ENCODE measurements at regions not wholly inside any gene's neighbourhood (a gene's known extent, or its start where the extent isn't known, plus 50 kb on each side); places are given as distances from the start of the nearest gene placed in this dataset.

GRCh38 chr18:44246001-44246400, 434.7 kb upstream of the SETBP1 start:
- intact Hi-C loops (cut with DNase I): no loop called here
- Histone ChIP-seq H3K27ac (replicated peaks in 1 of 4) (no peak overlapping the region), H3K4me1 (peaks cover 0 to 6% (median 0%) of the 10 kb centered on the region in 4 donors), H3K36me3 (no peaks in the 10 kb centered on the region), H3K4me3 (no peak overlapping the region), H3K27me3 (no peaks in the 10 kb centered on the region), H3K9me3 (no peaks in the 10 kb centered on the region)
- DNase-seq (ENCODE audit: extremely low spot score): no peak
- TF ChIP-seq POLR2A (IDR thresholded peaks at IDR 0.05; ENCODE audit: low read depth): no peak
- no peak for TF ChIP-seq POLR2AphosphoS5 (IDR thresholded peaks at IDR 0.05)
- no peak for TF ChIP-seq EP300 (IDR thresholded peaks at IDR 0.05)
- no peak for TF ChIP-seq CTCF (IDR thresholded peaks at IDR 0.05)
- 82% methylated on average over 2 of the region's 2 CpGs for WGBS

- Histone ChIP-seq H3K9me3 (peaks cover 0 to 11% (median 8%) of the 10 kb centered on the region in 4 donors), H3K27ac (replicated peaks in 1 of 4) (no peak overlapping the region), H3K27me3 (no peaks in the 10 kb centered on the region), H3K4me3 (no peak overlapping the region), H3K36me3 (no peaks in the 10 kb centered on the region), H3K4me1 (no peaks in the 10 kb centered on the region)
- TF ChIP-seq EP300 (IDR thresholded peaks at IDR 0.05) (no peak), CTCF (IDR thresholded peaks at IDR 0.05) (no peak), POLR2AphosphoS5 (IDR thresholded peaks at IDR 0.05) (no peak), POLR2A (IDR thresholded peaks at IDR 0.05; ENCODE audit: low read depth) (no peak)
- intact Hi-C loops (cut with DNase I): no loop called here
- DNase-seq (ENCODE audit: extremely low spot score): no peak
Measured at GRCh38 chr18:44258086-44258485, 422.6 kb upstream of the SETBP1 start.

GRCh38 chr18:44258576-44258975, 422.1 kb upstream of the SETBP1 start:
- peaks cover 0 to 11% (median 8%) of the 10 kb centered on the region in 4 donors for H3K9me3 ChIP-seq
- no peaks in the 10 kb centered on the region for H3K27me3 ChIP-seq
- no peaks in the 10 kb centered on the region for H3K36me3 ChIP-seq
- DNase-seq (ENCODE audit: extremely low spot score): no peak
- H3K4me3 ChIP-seq: no peak overlapping the region
- no peak overlapping the region for H3K27ac ChIP-seq (replicated peaks in 1 of 4)
- intact Hi-C loops (cut with DNase I): no loop called here
- TF ChIP-seq POLR2AphosphoS5 (IDR thresholded peaks at IDR 0.05) (no peak), CTCF (IDR thresholded peaks at IDR 0.05) (no peak), EP300 (IDR thresholded peaks at IDR 0.05) (no peak), POLR2A (IDR thresholded peaks at IDR 0.05; ENCODE audit: low read depth) (no peak)
- no peaks in the 10 kb centered on the region for H3K4me1 ChIP-seq

- Histone ChIP-seq H3K4me3 (no peak overlapping the region), H3K4me1 (no peaks in the 10 kb centered on the region), H3K36me3 (no peaks in the 10 kb centered on the region), H3K27me3 (no peaks in the 10 kb centered on the region), H3K9me3 (peaks cover 0 to 11% (median 8%) of the 10 kb centered on the region in 4 donors), H3K27ac (replicated peaks in 1 of 4) (no peak overlapping the region)
- WGBS: 91% methylated on average over 3 of the region's 3 CpGs
- TF ChIP-seq EP300 (IDR thresholded peaks at IDR 0.05) (no peak), POLR2A (IDR thresholded peaks at IDR 0.05; ENCODE audit: low read depth) (no peak), POLR2AphosphoS5 (IDR thresholded peaks at IDR 0.05) (no peak), CTCF (IDR thresholded peaks at IDR 0.05) (no peak)
- intact Hi-C loops (cut with DNase I): no loop called here
- no peak for DNase-seq (ENCODE audit: extremely low spot score)
Measured at GRCh38 chr18:44259610-44260009, 421.1 kb upstream of the SETBP1 start.

- 82% methylated on average over 3 of the region's 3 CpGs for WGBS
Measured at GRCh38 chr18:44265437-44265836, 415.3 kb upstream of the SETBP1 start.

More at GRCh38 chr18:44265437-44265836, 415.3 kb upstream of the SETBP1 start:
- TF ChIP-seq CTCF (IDR thresholded peaks at IDR 0.05): no peak
- TF ChIP-seq POLR2AphosphoS5 (IDR thresholded peaks at IDR 0.05): no peak
- no peak for TF ChIP-seq POLR2A (IDR thresholded peaks at IDR 0.05; ENCODE audit: low read depth)
- TF ChIP-seq EP300 (IDR thresholded peaks at IDR 0.05): no peak
- Histone ChIP-seq H3K4me1 (peaks cover 0 to 8% (median 6%) of the 10 kb centered on the region in 4 donors), H3K4me3 (no peak overlapping the region), H3K36me3 (no peaks in the 10 kb centered on the region), H3K9me3 (peaks cover 0 to 11% (median 8%) of the 10 kb centered on the region in 4 donors), H3K27ac (replicated peaks in 1 of 4) (no peak overlapping the region), H3K27me3 (no peaks in the 10 kb centered on the region)
- intact Hi-C loops (cut with DNase I): no loop called here
- no peak for DNase-seq (ENCODE audit: extremely low spot score)
